ENCODE measurements at regions not wholly inside any gene's neighbourhood (a gene's known extent, or its start where the extent isn't known, plus 50 kb on each side); places are given as distances from the start of the nearest gene placed in this dataset.
A peak's percentile ranks its signal among the peaks of the same experiment; 100 is the strongest.
"Not testable (repeated sequence)": the region's sequence is repeated elsewhere in the genome, so short reads cannot be mapped to it uniquely, and the experiment has no call there.

GRCh38 chr16:86258713-86259112 lies 251.6 kb upstream of the FOXF1 start:
- Histone ChIP-seq H3K9me3 (no peaks in the 10 kb centered on the region), H3K4me1 (no peaks in the 10 kb centered on the region), H3K9ac (ENCODE audit: low read depth in 2 of 2, low read length in 2 of 2) (no peak overlapping the region), H3K4me3 (no peak overlapping the region), H3K27ac (peak overlapping the region; percentile 8), H3K27me3 (no peaks in the 10 kb centered on the region), H3K36me3 (no peaks in the 10 kb centered on the region)
- TF ChIP-seq CTCF (IDR thresholded peaks at IDR 0.05) = no peak
- intact Hi-C loops (cut with DNase I) = no loop called here
- peak; percentile 15 for DNase-seq

- H3K4me3 ChIP-seq = no peak overlapping the region
- DNase-seq = no peak
- H3K36me3 ChIP-seq = no peaks in the 10 kb centered on the region
- TF ChIP-seq CTCF (IDR thresholded peaks at IDR 0.05) = no peak
- no peaks in the 10 kb centered on the region for H3K4me1 ChIP-seq
- intact Hi-C loops (cut with DNase I) = no loop called here
- H3K27ac ChIP-seq = peak overlapping the region; percentile 8
- no peak overlapping the region for H3K9ac ChIP-seq (ENCODE audit: low read depth in 2 of 2, low read length in 2 of 2)
- H3K27me3 ChIP-seq = no peaks in the 10 kb centered on the region
- no peaks in the 10 kb centered on the region for H3K9me3 ChIP-seq
Observed at GRCh38 chr16:86259499-86259898, 250.8 kb upstream of the FOXF1 start.

GRCh38 chr16:86261379-86261778 lies 248.9 kb upstream of the FOXF1 start:
- H3K9ac ChIP-seq (ENCODE audit: low read depth in 2 of 2, low read length in 2 of 2) = no peak overlapping the region
- H3K36me3 ChIP-seq = no peaks in the 10 kb centered on the region
- no peak for DNase-seq
- no peaks in the 10 kb centered on the region for H3K9me3 ChIP-seq
- H3K27ac ChIP-seq = no peak overlapping the region
- no peaks in the 10 kb centered on the region for H3K27me3 ChIP-seq
- no peak for TF ChIP-seq CTCF (IDR thresholded peaks at IDR 0.05)
- no peak overlapping the region for H3K4me3 ChIP-seq
- no peaks in the 10 kb centered on the region for H3K4me1 ChIP-seq
- intact Hi-C loops (cut with DNase I) = no loop called here

- H3K27ac ChIP-seq; H3K4me3 ChIP-seq; H3K4me1 ChIP-seq; H3K9me3 ChIP-seq; H3K9ac ChIP-seq (ENCODE audit: low read depth in 2 of 2, low read length in 2 of 2); intact Hi-C loops (cut with DNase I); H3K27me3 ChIP-seq; H3K36me3 ChIP-seq; DNase-seq: not testable (repeated sequence)
Observed at GRCh38 chr16:86267657-86268056, 242.7 kb upstream of the FOXF1 start.

GRCh38 chr16:86270696-86271095 lies 239.6 kb upstream of the FOXF1 start:
- Histone ChIP-seq H3K4me3 (no peak overlapping the region), H3K27me3 (no peaks in the 10 kb centered on the region), H3K9ac (ENCODE audit: low read depth in 2 of 2, low read length in 2 of 2) (no peak overlapping the region), H3K4me1 (no peaks in the 10 kb centered on the region), H3K9me3 (no peaks in the 10 kb centered on the region), H3K27ac (no peak overlapping the region), H3K36me3 (no peaks in the 10 kb centered on the region)
- TF ChIP-seq CTCF (IDR thresholded peaks at IDR 0.05) = no peak
- intact Hi-C loops (cut with DNase I) = no loop called here
- DNase-seq = peak; percentile 12

- Histone ChIP-seq H3K27me3 (no peaks in the 10 kb centered on the region), H3K9ac (ENCODE audit: low read depth in 2 of 2, low read length in 2 of 2) (no peak overlapping the region), H3K4me3 (no peak overlapping the region), H3K9me3 (no peaks in the 10 kb centered on the region), H3K27ac (no peak overlapping the region), H3K36me3 (no peaks in the 10 kb centered on the region), H3K4me1 (no peaks in the 10 kb centered on the region)
- no peak for DNase-seq
- intact Hi-C loops (cut with DNase I) = no loop called here
- no peak for TF ChIP-seq CTCF (IDR thresholded peaks at IDR 0.05)
Observed at GRCh38 chr16:86272744-86273143, 237.6 kb upstream of the FOXF1 start.

Data from colonic mucosa (tissue), 4 donors.